ENCODE measurements at regions not wholly inside any gene's neighbourhood (a gene's known extent, or its start where the extent isn't known, plus 50 kb on each side); places are given as distances from the start of the nearest gene placed in this dataset.
A peak's percentile ranks its signal among the peaks of the same experiment; 100 is the strongest.

DNA sequence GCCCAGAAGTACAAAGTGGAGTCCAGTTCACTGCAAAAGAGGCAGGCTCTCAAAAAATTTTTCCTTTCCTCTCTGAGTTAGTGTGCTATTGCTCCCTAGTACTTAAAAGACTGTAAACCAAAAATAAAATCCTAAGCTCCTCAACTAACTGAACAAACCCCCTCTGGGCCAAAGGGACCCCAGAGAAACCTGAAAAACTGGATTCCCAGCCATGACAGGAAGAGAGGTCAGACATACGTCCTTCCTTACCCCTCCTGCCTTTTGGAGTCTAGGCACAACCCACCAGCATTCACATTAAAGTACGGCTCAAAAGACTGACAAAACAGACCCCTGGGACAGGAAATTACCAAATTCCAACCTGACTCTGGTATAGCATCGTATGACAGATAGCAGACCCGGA, 957.9 kb upstream of the PRKX start:
- Histone ChIP-seq H3K4me2 (ENCODE audit: low read length) (no peak overlapping the region), H3K9ac (ENCODE audit: low read length) (no peak overlapping the region), H3K27ac (ENCODE audit: low read depth, low read length) (no peak overlapping the region), H3K79me2 (ENCODE audit: insufficient read depth, low read length) (no peaks in the 10 kb centered on the region), H2AFZ (ENCODE audit: low read depth, low read length) (no peak overlapping the region), H3K36me3 (ENCODE audit: insufficient read depth, low read length) (no peaks in the 10 kb centered on the region), H3K27me3 (ENCODE audit: insufficient read depth, low read length) (no peaks in the 10 kb centered on the region), H4K20me1 (ENCODE audit: insufficient read depth, low read length) (no peaks in the 10 kb centered on the region), H3K4me3 (ENCODE audit: insufficient read depth, low read depth, low read length) (no peak overlapping the region), H3K9me3 (ENCODE audit: insufficient read depth, low read depth, low read length) (no peaks in the 10 kb centered on the region), H3K4me1 (ENCODE audit: insufficient read depth, low read length) (no peaks in the 10 kb centered on the region)
- Mint-ChIP-seq H3K27ac (ENCODE audit: unreplicated experiment) (no peak overlapping the region), H3K4me3 (ENCODE audit: unreplicated experiment) (no peak overlapping the region), H3K36me3 (ENCODE audit: low read depth, unreplicated experiment) (no peaks in the 10 kb centered on the region), H3K4me1 (ENCODE audit: low read depth, unreplicated experiment) (no peaks in the 10 kb centered on the region), H3K9me3 (ENCODE audit: unreplicated experiment) (no peaks in the 10 kb centered on the region), H3K27me3 (ENCODE audit: low read depth, unreplicated experiment) (no peaks in the 10 kb centered on the region)
- TF ChIP-seq, protein P1, sequence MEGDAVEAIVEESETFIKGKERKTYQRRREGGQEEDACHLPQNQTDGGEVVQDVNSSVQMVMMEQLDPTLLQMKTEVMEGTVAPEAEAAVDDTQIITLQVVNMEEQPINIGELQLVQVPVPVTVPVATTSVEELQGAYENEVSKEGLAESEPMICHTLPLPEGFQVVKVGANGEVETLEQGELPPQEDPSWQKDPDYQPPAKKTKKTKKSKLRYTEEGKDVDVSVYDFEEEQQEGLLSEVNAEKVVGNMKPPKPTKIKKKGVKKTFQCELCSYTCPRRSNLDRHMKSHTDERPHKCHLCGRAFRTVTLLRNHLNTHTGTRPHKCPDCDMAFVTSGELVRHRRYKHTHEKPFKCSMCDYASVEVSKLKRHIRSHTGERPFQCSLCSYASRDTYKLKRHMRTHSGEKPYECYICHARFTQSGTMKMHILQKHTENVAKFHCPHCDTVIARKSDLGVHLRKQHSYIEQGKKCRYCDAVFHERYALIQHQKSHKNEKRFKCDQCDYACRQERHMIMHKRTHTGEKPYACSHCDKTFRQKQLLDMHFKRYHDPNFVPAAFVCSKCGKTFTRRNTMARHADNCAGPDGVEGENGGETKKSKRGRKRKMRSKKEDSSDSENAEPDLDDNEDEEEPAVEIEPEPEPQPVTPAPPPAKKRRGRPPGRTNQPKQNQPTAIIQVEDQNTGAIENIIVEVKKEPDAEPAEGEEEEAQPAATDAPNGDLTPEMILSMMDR (IDR thresholded peaks at IDR 0.05; ENCODE audit: insufficient read depth, low read depth, low read length): no peak
- TF ChIP-seq EZH2 (IDR thresholded peaks at IDR 0.05; ENCODE audit: insufficient read depth, low read length): no peak
- FAIRE-seq (no peak), DNase-seq (ENCODE audit: low read depth) (no peak)

DNA sequence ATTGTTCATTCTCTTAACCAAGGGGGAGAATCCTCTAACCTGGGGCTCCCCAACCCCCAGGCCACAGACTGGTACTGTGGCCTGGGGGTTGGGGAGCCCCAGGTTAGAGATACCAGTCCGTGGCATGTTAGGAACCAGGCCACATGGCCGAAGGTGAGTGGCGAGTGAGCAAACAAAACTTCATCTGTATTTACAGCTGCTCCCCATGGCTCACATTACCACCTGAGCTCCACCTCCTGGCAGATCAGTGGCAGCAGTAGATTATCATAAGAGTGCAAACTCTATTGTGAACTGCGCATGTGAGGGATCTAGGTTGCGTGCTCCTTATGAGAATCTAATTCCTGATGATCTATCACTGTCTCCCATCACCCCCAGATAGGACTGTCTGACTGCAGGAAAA, 957.2 kb upstream of the PRKX start:
- H3K4me3 ChIP-seq (ENCODE audit: insufficient read depth, low read depth, low read length): no peak overlapping the region
- Mint-ChIP-seq H3K4me1 (ENCODE audit: low read depth, unreplicated experiment) (no peaks in the 10 kb centered on the region), H3K27me3 (ENCODE audit: low read depth, unreplicated experiment) (no peaks in the 10 kb centered on the region), H3K4me3 (ENCODE audit: unreplicated experiment) (no peak overlapping the region), H3K36me3 (ENCODE audit: low read depth, unreplicated experiment) (no peaks in the 10 kb centered on the region), H3K9me3 (ENCODE audit: unreplicated experiment) (no peaks in the 10 kb centered on the region), H3K27ac (ENCODE audit: unreplicated experiment) (no peak overlapping the region)
- no peaks in the 10 kb centered on the region for H3K9me3 ChIP-seq (ENCODE audit: insufficient read depth, low read depth, low read length)
- H3K4me2 ChIP-seq (ENCODE audit: low read length): no peak overlapping the region
- no peaks in the 10 kb centered on the region for H3K27me3 ChIP-seq (ENCODE audit: insufficient read depth, low read length)
- no peak overlapping the region for H3K9ac ChIP-seq (ENCODE audit: low read length)
- no peaks in the 10 kb centered on the region for H4K20me1 ChIP-seq (ENCODE audit: insufficient read depth, low read length)
- H3K36me3 ChIP-seq (ENCODE audit: insufficient read depth, low read length): no peaks in the 10 kb centered on the region
- TF ChIP-seq EZH2 (IDR thresholded peaks at IDR 0.05; ENCODE audit: insufficient read depth, low read length): no peak
- TF ChIP-seq, protein P1 (IDR thresholded peaks at IDR 0.05; ENCODE audit: insufficient read depth, low read depth, low read length): no peak
- H3K79me2 ChIP-seq (ENCODE audit: insufficient read depth, low read length): no peaks in the 10 kb centered on the region
- H3K27ac ChIP-seq (ENCODE audit: low read depth, low read length): no peak overlapping the region
- peak; percentile 58 for FAIRE-seq
- no peak for DNase-seq (ENCODE audit: low read depth)
- no peaks in the 10 kb centered on the region for H3K4me1 ChIP-seq (ENCODE audit: insufficient read depth, low read length)
- H2AFZ ChIP-seq (ENCODE audit: low read depth, low read length): no peak overlapping the region

DNA sequence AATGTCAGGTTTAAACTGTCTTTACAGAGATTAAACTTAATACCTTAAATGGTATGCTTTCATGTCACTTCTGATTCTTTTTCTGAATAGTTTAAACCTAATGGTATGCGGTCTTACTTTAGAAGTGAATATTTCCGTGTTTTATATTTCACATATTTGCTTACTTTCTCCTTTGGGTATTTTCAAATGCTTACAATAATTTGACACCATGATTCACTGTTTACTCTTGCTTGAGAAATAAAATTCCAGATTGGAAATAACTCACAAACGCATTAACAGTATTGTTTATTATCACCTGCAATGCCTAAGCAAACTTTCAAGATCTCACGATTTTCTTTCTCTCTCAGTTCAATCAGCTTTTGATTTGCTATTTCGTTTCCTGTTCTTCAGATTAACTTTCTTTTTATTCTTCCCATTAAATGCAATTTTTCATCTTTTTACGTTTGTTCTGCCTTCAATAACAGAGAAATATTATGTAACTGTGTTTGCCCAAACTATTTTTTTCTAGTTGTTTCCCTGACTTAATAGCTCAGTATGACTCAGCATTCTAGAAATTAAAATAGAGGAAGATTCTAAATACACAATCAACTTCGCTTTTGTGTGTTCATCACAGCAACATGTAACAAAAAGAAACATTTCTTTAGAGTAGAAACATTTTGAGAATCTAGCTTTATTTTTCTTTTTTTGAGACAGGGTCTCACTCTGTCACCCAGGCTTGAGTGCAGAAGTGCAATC, 955.5 kb upstream of the PRKX start:
- no peak overlapping the region for H3K9ac ChIP-seq (ENCODE audit: low read length)
- no peak overlapping the region for H3K27ac ChIP-seq (ENCODE audit: low read depth, low read length)
- H3K4me2 ChIP-seq (ENCODE audit: low read length): no peak overlapping the region
- H3K27me3 ChIP-seq (ENCODE audit: insufficient read depth, low read length): no peaks in the 10 kb centered on the region
- DNase-seq (ENCODE audit: low read depth) (no peak), FAIRE-seq (peak; percentile 95)
- TF ChIP-seq, protein P1 (IDR thresholded peaks at IDR 0.05; ENCODE audit: insufficient read depth, low read depth, low read length): no peak
- TF ChIP-seq EZH2 (IDR thresholded peaks at IDR 0.05; ENCODE audit: insufficient read depth, low read length): no peak
- H3K27me3 Mint-ChIP-seq (ENCODE audit: low read depth, unreplicated experiment): no peaks in the 10 kb centered on the region
- no peaks in the 10 kb centered on the region for H3K4me1 Mint-ChIP-seq (ENCODE audit: low read depth, unreplicated experiment)
- no peak overlapping the region for H3K4me3 ChIP-seq (ENCODE audit: insufficient read depth, low read depth, low read length)
- H3K4me1 ChIP-seq (ENCODE audit: insufficient read depth, low read length): no peaks in the 10 kb centered on the region
- no peak overlapping the region for H3K27ac Mint-ChIP-seq (ENCODE audit: unreplicated experiment)
- no peak overlapping the region for H3K4me3 Mint-ChIP-seq (ENCODE audit: unreplicated experiment)
- no peaks in the 10 kb centered on the region for H3K79me2 ChIP-seq (ENCODE audit: insufficient read depth, low read length)
- no peak overlapping the region for H2AFZ ChIP-seq (ENCODE audit: low read depth, low read length)
- H3K9me3 Mint-ChIP-seq (ENCODE audit: unreplicated experiment): no peaks in the 10 kb centered on the region
- no peaks in the 10 kb centered on the region for H4K20me1 ChIP-seq (ENCODE audit: insufficient read depth, low read length)
- H3K9me3 ChIP-seq (ENCODE audit: insufficient read depth, low read depth, low read length): no peaks in the 10 kb centered on the region
- no peaks in the 10 kb centered on the region for H3K36me3 ChIP-seq (ENCODE audit: insufficient read depth, low read length)
- no peaks in the 10 kb centered on the region for H3K36me3 Mint-ChIP-seq (ENCODE audit: low read depth, unreplicated experiment)

All from astrocyte (in vitro differentiated cells and primary cell).